ENCODE measurements at regions not wholly inside any gene's neighbourhood (a gene's known extent, or its start where the extent isn't known, plus 50 kb on each side); places are given as distances from the start of the nearest gene placed in this dataset.

DNA sequence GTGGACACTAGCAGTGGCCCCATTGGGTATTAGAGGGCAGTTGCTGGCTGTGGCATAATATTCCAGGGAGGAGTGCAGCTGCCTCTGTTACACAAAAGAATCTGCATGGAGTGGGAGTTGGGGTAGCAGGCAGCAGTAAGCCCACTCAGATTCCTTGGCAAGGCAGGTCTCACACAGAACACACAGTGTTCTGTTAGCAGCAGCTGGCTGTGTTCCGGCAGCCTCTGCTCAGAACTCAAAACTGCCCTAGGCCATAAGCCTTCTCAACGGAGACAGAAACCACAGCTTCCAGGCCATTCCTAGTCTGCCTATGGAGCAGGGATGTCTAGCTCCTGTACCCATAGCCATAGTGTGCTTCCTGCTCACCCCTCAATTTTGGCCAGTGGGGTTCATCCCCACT lies 1085.4 kb downstream of the SLC6A15 start:
- Histone ChIP-seq H3K27me3 (no peaks in the 10 kb centered on the region), H3K4me3 (no peak overlapping the region), H3K36me3 (no peaks in the 10 kb centered on the region), H3K9me3 (no peaks in the 10 kb centered on the region), H3K27ac (no peak overlapping the region), H3K4me1 (no peaks in the 10 kb centered on the region)
- DNase-seq (ENCODE audit: low spot score in 2 of 2), result no peak
- TF ChIP-seq, protein P1, sequence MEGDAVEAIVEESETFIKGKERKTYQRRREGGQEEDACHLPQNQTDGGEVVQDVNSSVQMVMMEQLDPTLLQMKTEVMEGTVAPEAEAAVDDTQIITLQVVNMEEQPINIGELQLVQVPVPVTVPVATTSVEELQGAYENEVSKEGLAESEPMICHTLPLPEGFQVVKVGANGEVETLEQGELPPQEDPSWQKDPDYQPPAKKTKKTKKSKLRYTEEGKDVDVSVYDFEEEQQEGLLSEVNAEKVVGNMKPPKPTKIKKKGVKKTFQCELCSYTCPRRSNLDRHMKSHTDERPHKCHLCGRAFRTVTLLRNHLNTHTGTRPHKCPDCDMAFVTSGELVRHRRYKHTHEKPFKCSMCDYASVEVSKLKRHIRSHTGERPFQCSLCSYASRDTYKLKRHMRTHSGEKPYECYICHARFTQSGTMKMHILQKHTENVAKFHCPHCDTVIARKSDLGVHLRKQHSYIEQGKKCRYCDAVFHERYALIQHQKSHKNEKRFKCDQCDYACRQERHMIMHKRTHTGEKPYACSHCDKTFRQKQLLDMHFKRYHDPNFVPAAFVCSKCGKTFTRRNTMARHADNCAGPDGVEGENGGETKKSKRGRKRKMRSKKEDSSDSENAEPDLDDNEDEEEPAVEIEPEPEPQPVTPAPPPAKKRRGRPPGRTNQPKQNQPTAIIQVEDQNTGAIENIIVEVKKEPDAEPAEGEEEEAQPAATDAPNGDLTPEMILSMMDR (IDR thresholded peaks at IDR 0.05), result no peak
- intact Hi-C loops (cut with DNase I), result no loop called here

DNA sequence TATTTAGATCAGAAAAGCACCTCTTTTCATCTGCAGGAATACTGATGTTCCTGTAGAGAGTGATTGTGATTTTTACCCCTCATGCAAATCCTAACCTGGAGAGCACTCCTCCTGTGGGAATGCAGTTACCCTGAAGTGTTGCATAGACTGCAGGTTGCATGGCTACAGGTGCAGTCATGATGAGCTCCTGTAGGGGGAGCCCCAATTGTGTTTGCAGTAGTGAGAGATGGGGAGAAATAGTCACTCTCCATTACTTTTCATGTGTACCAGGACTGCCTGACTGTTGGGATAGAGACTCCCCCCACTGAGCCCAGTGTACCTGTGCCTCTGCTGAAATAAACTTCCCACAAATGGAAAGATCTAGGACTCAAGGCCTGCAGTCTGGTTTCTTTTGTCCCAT lies 1086.5 kb downstream of the SLC6A15 start:
- no peak for DNase-seq (ENCODE audit: low spot score in 2 of 2)
- H3K27ac ChIP-seq, result no peak overlapping the region
- intact Hi-C loops (cut with DNase I), result no loop called here
- no peaks in the 10 kb centered on the region for H3K36me3 ChIP-seq
- no peaks in the 10 kb centered on the region for H3K4me1 ChIP-seq
- no peaks in the 10 kb centered on the region for H3K27me3 ChIP-seq
- H3K4me3 ChIP-seq, result no peak overlapping the region
- TF ChIP-seq, protein P1 (IDR thresholded peaks at IDR 0.05), result no peak
- H3K9me3 ChIP-seq, result no peaks in the 10 kb centered on the region

DNA sequence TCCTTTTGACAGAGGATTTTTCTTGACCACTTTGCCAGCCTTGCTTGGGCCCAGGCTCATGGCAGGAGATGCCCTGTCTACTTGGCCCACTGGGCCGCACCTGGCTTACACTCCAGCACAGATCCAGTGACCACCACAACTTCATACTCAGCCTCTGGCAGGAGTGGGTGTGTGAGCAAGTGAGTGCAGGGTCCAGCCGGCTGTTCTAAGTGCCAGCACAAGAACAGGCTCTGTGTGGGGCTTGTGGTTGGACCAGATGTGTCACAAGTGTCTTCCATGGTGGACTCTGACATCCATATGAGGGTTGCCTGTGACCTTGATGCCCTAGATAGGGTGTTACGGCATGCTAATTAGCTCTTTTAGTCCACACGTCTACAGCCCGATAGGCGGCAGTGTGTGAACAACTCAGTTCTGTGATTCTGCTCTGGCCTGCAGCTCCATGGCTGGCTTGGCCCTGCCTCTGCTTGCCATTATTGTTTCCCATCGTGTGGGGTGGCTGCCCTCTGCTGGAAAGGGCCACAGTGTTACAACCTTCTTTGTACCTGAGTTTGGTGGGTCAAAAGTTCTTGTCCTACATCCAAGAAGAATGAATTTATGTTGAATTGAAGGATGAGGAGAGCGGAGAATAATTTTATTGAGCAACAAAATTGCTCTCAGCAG lies 1089.1 kb downstream of the SLC6A15 start:
- H3K36me3 ChIP-seq, result no peaks in the 10 kb centered on the region
- H3K9me3 ChIP-seq, result no peaks in the 10 kb centered on the region
- intact Hi-C loops (cut with DNase I), result no loop called here
- TF ChIP-seq, protein P1 (IDR thresholded peaks at IDR 0.05), result no peak
- H3K27ac ChIP-seq, result no peak overlapping the region
- no peak overlapping the region for H3K4me3 ChIP-seq
- DNase-seq (ENCODE audit: low spot score in 2 of 2), result no peak
- no peaks in the 10 kb centered on the region for H3K27me3 ChIP-seq
- H3K4me1 ChIP-seq, result no peaks in the 10 kb centered on the region

GRCh38 chr12:83821967-83822366 lies 1090.6 kb downstream of the SLC6A15 start:
- no peak for DNase-seq (ENCODE audit: low spot score in 2 of 2)
- H3K27me3 ChIP-seq, result no peaks in the 10 kb centered on the region
- intact Hi-C loops (cut with DNase I), result no loop called here
- H3K36me3 ChIP-seq, result no peaks in the 10 kb centered on the region
- H3K4me1 ChIP-seq, result no peaks in the 10 kb centered on the region
- H3K4me3 ChIP-seq, result no peak overlapping the region
- TF ChIP-seq, protein P1 (IDR thresholded peaks at IDR 0.05), result no peak
- H3K9me3 ChIP-seq, result no peaks in the 10 kb centered on the region
- no peak overlapping the region for H3K27ac ChIP-seq

GRCh38 chr12:83818881-83819280 lies 1093.7 kb downstream of the SLC6A15 start:
- Histone ChIP-seq H3K27ac (no peak overlapping the region), H3K4me1 (no peaks in the 10 kb centered on the region), H3K27me3 (no peaks in the 10 kb centered on the region), H3K9me3 (no peaks in the 10 kb centered on the region), H3K4me3 (no peak overlapping the region), H3K36me3 (no peaks in the 10 kb centered on the region)
- intact Hi-C loops (cut with DNase I), result no loop called here
- TF ChIP-seq, protein P1 (IDR thresholded peaks at IDR 0.05), result no peak
- no peak for DNase-seq (ENCODE audit: low spot score in 2 of 2)

GRCh38 chr12:83817730-83818129 lies 1094.9 kb downstream of the SLC6A15 start:
- H3K27ac ChIP-seq, result no peak overlapping the region
- H3K4me3 ChIP-seq, result no peak overlapping the region
- TF ChIP-seq, protein P1 (IDR thresholded peaks at IDR 0.05), result no peak
- no peaks in the 10 kb centered on the region for H3K27me3 ChIP-seq
- no peaks in the 10 kb centered on the region for H3K4me1 ChIP-seq
- no peaks in the 10 kb centered on the region for H3K9me3 ChIP-seq
- H3K36me3 ChIP-seq, result no peaks in the 10 kb centered on the region
- DNase-seq (ENCODE audit: low spot score in 2 of 2), result no peak
- intact Hi-C loops (cut with DNase I), result no loop called here

All from ascending aorta (tissue), 2 donors.